Thoracic aorta (tissue), 2 donors: ENCODE measurements at regions not wholly inside any gene's neighbourhood (a gene's known extent, or its start where the extent isn't known, plus 50 kb on each side); places are given as distances from the start of the nearest gene placed in this dataset.

Experiments used
- ATAC-seq: fragments of 150-250 bp; one replicate; pipeline ENCODE4 v1.8.0; 2017; ENCODE audit warnings: low read depth; ENCODE audit not compliant: insufficient number of reproducible peaks, low FRiP score
- DNase-seq: peaks from one replicate; pipeline ENCODE4 v3.0.0-alpha.2; 2020; ENCODE audit warnings: low spot score
- H3K27ac ChIP-seq, 2 donors: fragments of 200-600 bp; sonication (generic); 1 replicate in 1 of 2; 2 replicates in 1 of 2; pipeline ENCODE4 v1.5.1; 2016; ENCODE audit warnings: mild to moderate bottlenecking in 2 of 2, moderate library complexity in 2 of 2
- H3K27me3 ChIP-seq: fragments of 200-600 bp; sonication (generic); replicated peaks from 2 replicates; pipeline ENCODE4 v1.6.0; 2016; ENCODE audit warnings: mild to moderate bottlenecking; ENCODE audit not compliant: insufficient read depth
- H3K36me3 ChIP-seq: fragments of 200-600 bp; sonication (generic); one replicate; pipeline ENCODE4 v1.5.1; 2016
- H3K4me1 ChIP-seq, 2 donors: fragments of 200-600 bp; sonication (generic); 1 replicate in 1 of 2; 2 replicates in 1 of 2; pipeline versions ENCODE4 v1.5.1 to v1.6.0; 2016; ENCODE audit warnings: low read depth in 2 of 2, mild to moderate bottlenecking in 1 of 2; ENCODE audit not compliant: control insufficient read depth in 1 of 2
- H3K4me3 ChIP-seq: fragments of 200-600 bp; sonication (generic); 2 replicates; pipeline ENCODE4 v1.5.1; 2016; ENCODE audit warnings: mild to moderate bottlenecking
- H3K9me3 ChIP-seq: fragments of 200-600 bp; sonication (generic); 2 replicates; pipeline ENCODE4 v1.5.1; 2016
- CTCF ChIP-seq: fragments of 200-600 bp; sonication (generic); IDR thresholded peaks from one replicate; pipeline ENCODE4 v1.5.1; 2019; ENCODE audit warnings: antibody characterized with exemption

- no peak for ATAC-seq
Measured at GRCh38 chr4:23484689-23485088, 405.2 kb downstream of the PPARGC1A start.

GRCh38 chr4:23483320-23483960 is 406.4 kb downstream of the PPARGC1A start:
- H3K9me3 ChIP-seq, result no peaks in the 10 kb centered on the region
- DNase-seq (no peak), ATAC-seq (no peak)
- no peaks in the 10 kb centered on the region for H3K4me1 ChIP-seq
- no peak overlapping the region for H3K27ac ChIP-seq
- no peak for TF ChIP-seq CTCF
- H3K27me3 ChIP-seq, result no peaks in the 10 kb centered on the region
- no peaks in the 10 kb centered on the region for H3K36me3 ChIP-seq
- H3K4me3 ChIP-seq, result no peak overlapping the region

More at GRCh38 chr4:23484689-23485088, 405.2 kb downstream of the PPARGC1A start:
- no peaks in the 10 kb centered on the region for H3K36me3 ChIP-seq
- H3K9me3 ChIP-seq, result no peaks in the 10 kb centered on the region
- no peak overlapping the region for H3K27ac ChIP-seq
- no peak for DNase-seq
- no peak overlapping the region for H3K4me3 ChIP-seq
- no peaks in the 10 kb centered on the region for H3K4me1 ChIP-seq
- no peak for TF ChIP-seq CTCF
- no peaks in the 10 kb centered on the region for H3K27me3 ChIP-seq

- H3K27ac ChIP-seq, result no peak overlapping the region
- H3K36me3 ChIP-seq, result no peaks in the 10 kb centered on the region
- H3K27me3 ChIP-seq, result no peaks in the 10 kb centered on the region
- no peak overlapping the region for H3K4me3 ChIP-seq
- DNase-seq (no peak), ATAC-seq (no peak)
- H3K4me1 ChIP-seq, result no peaks in the 10 kb centered on the region
- H3K9me3 ChIP-seq, result no peaks in the 10 kb centered on the region
- TF ChIP-seq CTCF, result no peak
Measured at GRCh38 chr4:23481566-23481965, 408.3 kb downstream of the PPARGC1A start.

- no peak for ATAC-seq
- no peaks in the 10 kb centered on the region for H3K36me3 ChIP-seq
- H3K9me3 ChIP-seq, result no peaks in the 10 kb centered on the region
- no peaks in the 10 kb centered on the region for H3K4me1 ChIP-seq
- no peaks in the 10 kb centered on the region for H3K27me3 ChIP-seq
- TF ChIP-seq CTCF, result no peak
- H3K4me3 ChIP-seq, result no peak overlapping the region
- no peak for DNase-seq
- H3K27ac ChIP-seq, result no peak overlapping the region
Measured at GRCh38 chr4:23477905-23478304, 411.9 kb downstream of the PPARGC1A start.

- no peaks in the 10 kb centered on the region for H3K4me1 ChIP-seq
- H3K9me3 ChIP-seq, result no peaks in the 10 kb centered on the region
- H3K27me3 ChIP-seq, result no peaks in the 10 kb centered on the region
Measured at GRCh38 chr4:23476515-23477090, 413.2 kb downstream of the PPARGC1A start.

More at GRCh38 chr4:23476515-23477090, 413.2 kb downstream of the PPARGC1A start:
- H3K27ac ChIP-seq, result no peak overlapping the region
- H3K36me3 ChIP-seq, result no peaks in the 10 kb centered on the region
- DNase-seq (no peak), ATAC-seq (no peak)
- no peak overlapping the region for H3K4me3 ChIP-seq
- no peak for TF ChIP-seq CTCF
